Lower lobe of right lung (tissue), 2 donors: ENCODE measurements at regions not wholly inside any gene's neighbourhood (a gene's known extent, or its start where the extent isn't known, plus 50 kb on each side); places are given as distances from the start of the nearest gene placed in this dataset.

Experiments used
- ATAC-seq, 2 donors: fragments of 200-7000 bp; cut with Tn5 transposase; one replicate each; pipeline ENCODE4 v1.9.1; 2020 to 2022; ENCODE audit warnings: mild to moderate bottlenecking in 2 of 2, moderate library complexity in 2 of 2
- DNase-seq: peaks from one replicate; pipeline ENCODE4 v3.0.0-alpha.2; 2020
- H3K27ac ChIP-seq: fragments of 200-600 bp; one replicate; pipeline ENCODE4 v1.8.0; 2022
- H3K27me3 ChIP-seq: fragments of 200-600 bp; one replicate; pipeline ENCODE4 v1.8.0; 2022; ENCODE audit warnings: low read depth
- H3K36me3 ChIP-seq: fragments of 200-600 bp; one replicate; pipeline ENCODE4 v1.8.0; 2022; ENCODE audit warnings: mild to moderate bottlenecking
- H3K4me1 ChIP-seq: fragments of 200-600 bp; one replicate; pipeline ENCODE4 v1.8.0; 2022
- H3K4me3 ChIP-seq: fragments of 200-600 bp; one replicate; pipeline ENCODE4 v1.8.0; 2022; ENCODE audit warnings: mild to moderate bottlenecking
- H3K9me3 ChIP-seq: fragments of 200-600 bp; one replicate; pipeline ENCODE4 v1.8.0; 2022
- CTCF ChIP-seq: fragments of 200-600 bp; IDR thresholded peaks from one replicate; pipeline ENCODE4 v1.8.0; 2022; ENCODE audit warnings: antibody characterized with exemption, mild to moderate bottlenecking
- intact Hi-C: fragments of 100-400 bp; cut with DNase I; formaldehyde crosslinking; loops from one replicate; pipeline ENCODE4 v1.11.0; 2022
- donor health status: DM: no; HTN: yes; CAD: no; lungs with severe emphysema.

- ATAC-seq: no peak
- Histone ChIP-seq H3K4me3 (no peak overlapping the region), H3K9me3 (no peaks in the 10 kb centered on the region), H3K27ac (no peak overlapping the region), H3K4me1 (peaks cover 54% of the 10 kb centered on the region), H3K27me3 (no peaks in the 10 kb centered on the region), H3K36me3 (no peaks in the 10 kb centered on the region)
- intact Hi-C loops: no loop called here
- TF ChIP-seq CTCF: no peak
- no peak for DNase-seq
These were observed 104.2 kb upstream of the SLC45A1 start for GRCh38 chr1:8213676-8214075.

GRCh38 chr1:8213136-8213535, 104.8 kb upstream of the SLC45A1 start:
- no peak overlapping the region for H3K4me3 ChIP-seq
- no peaks in the 10 kb centered on the region for H3K9me3 ChIP-seq
- no peaks in the 10 kb centered on the region for H3K36me3 ChIP-seq
- no peak for DNase-seq
- intact Hi-C loops: no loop called here
- no peak overlapping the region for H3K27ac ChIP-seq
- no peak for TF ChIP-seq CTCF
- ATAC-seq: no peak
- H3K4me1 ChIP-seq: peaks cover 49% of the 10 kb centered on the region
- H3K27me3 ChIP-seq: no peaks in the 10 kb centered on the region

- no peak overlapping the region for H3K4me3 ChIP-seq
- H3K36me3 ChIP-seq: no peaks in the 10 kb centered on the region
- no peak for DNase-seq
- H3K27me3 ChIP-seq: no peaks in the 10 kb centered on the region
- intact Hi-C loops: no loop called here
- no peak for TF ChIP-seq CTCF
- no peaks in the 10 kb centered on the region for H3K9me3 ChIP-seq
- peaks cover 43% of the 10 kb centered on the region for H3K4me1 ChIP-seq
- peak overlapping the region; percentile 88 for H3K27ac ChIP-seq
- ATAC-seq: no peak
These were observed 105.3 kb upstream of the SLC45A1 start for GRCh38 chr1:8212580-8213031.

GRCh38 chr1:8211883-8212579, 105.9 kb upstream of the SLC45A1 start:
- peaks cover 40% of the 10 kb centered on the region for H3K4me1 ChIP-seq
- peak; percentile 79 for DNase-seq
- peak overlapping the region; percentile 21 for H3K4me3 ChIP-seq
- H3K9me3 ChIP-seq: no peaks in the 10 kb centered on the region
- intact Hi-C loops: no loop called here
- peak; percentile 93 to 94 for ATAC-seq
- H3K36me3 ChIP-seq: no peaks in the 10 kb centered on the region
- H3K27me3 ChIP-seq: no peaks in the 10 kb centered on the region
- H3K27ac ChIP-seq: peak overlapping the region; percentile 88
- TF ChIP-seq CTCF: no peak

GRCh38 chr1:8211251-8211882, 106.5 kb upstream of the SLC45A1 start:
- H3K4me1 ChIP-seq: peaks cover 33% of the 10 kb centered on the region
- ATAC-seq: peak; percentile 50 to 64
- H3K9me3 ChIP-seq: no peaks in the 10 kb centered on the region
- no peaks in the 10 kb centered on the region for H3K27me3 ChIP-seq
- DNase-seq: no peak
- intact Hi-C loops: no loop called here
- no peak for TF ChIP-seq CTCF
- peak overlapping the region; percentile 21 for H3K4me3 ChIP-seq
- H3K27ac ChIP-seq: peak overlapping the region; percentile 88
- no peaks in the 10 kb centered on the region for H3K36me3 ChIP-seq
